NOMO-1 (cell line): ENCODE measurements at regions not wholly inside any gene's neighbourhood (a gene's known extent, or its start where the extent isn't known, plus 50 kb on each side); places are given as distances from the start of the nearest gene placed in this dataset.

Experiments
- DNase-seq, 2 experiments: peaks; one replicate each; lab custom pipeline; 2025; ENCODE audit not compliant: unreplicated experiment in 2 of 2; lab: John Stamatoyannopoulos, UW

DNA sequence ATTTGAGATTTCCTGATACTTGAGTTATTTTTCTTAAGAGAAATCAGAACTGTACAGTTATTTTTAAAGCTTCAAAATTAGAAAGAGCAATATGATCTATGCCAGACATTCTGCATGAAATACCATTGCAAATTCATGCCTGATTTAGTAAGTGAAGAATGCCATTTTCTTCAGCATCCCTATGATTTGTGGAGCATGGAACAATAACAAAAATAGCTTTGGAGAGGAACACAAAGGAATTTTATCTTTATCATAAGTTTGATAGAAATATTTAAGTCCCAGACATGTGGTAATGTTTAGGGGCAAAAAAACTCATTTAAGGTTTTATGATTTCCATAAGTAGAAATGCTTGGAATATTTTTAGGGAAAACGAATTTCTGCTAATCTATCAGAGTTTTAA lies 1863.4 kb downstream of the EFNA5 start:
- no peak for DNase-seq

GRCh38 chr5:105806596-105806995 lies 1864.1 kb downstream of the EFNA5 start:
- DNase-seq: no peak

GRCh38 chr5:105803431-105803830 lies 1867.3 kb downstream of the EFNA5 start:
- no peak for DNase-seq

- DNase-seq: no peak
Observed at GRCh38 chr5:105794578-105794977, 1876.2 kb downstream of the EFNA5 start.

- DNase-seq: no peak
Observed at GRCh38 chr5:105789246-105789645, 1881.5 kb downstream of the EFNA5 start.

- DNase-seq: no peak
Observed at GRCh38 chr5:105783811-105784210, 1886.9 kb downstream of the EFNA5 start.

- no peak for DNase-seq
Observed at GRCh38 chr5:105782501-105782900, 1888.2 kb downstream of the EFNA5 start.

GRCh38 chr5:105773241-105773640 lies 1897.5 kb downstream of the EFNA5 start:
- no peak for DNase-seq

DNA sequence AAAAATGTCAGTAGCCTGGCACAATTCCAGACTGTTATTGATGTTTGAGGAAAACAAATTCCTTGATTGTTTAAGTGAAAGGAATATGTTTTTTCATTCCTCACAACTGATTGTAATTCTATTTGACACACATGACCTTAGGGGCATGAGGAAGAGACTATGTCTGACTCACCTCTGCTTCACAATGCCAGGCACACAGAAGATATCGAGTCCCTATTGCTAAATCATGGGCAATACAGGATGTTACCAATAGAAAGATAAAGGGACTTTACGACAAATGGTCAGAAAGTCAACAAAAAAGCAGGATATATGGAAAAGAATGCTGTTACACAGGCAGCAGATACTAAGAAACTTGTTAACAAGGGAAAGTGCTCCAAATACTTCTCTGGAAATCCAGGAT lies 1903.5 kb downstream of the EFNA5 start:
- DNase-seq: no peak

- no peak for DNase-seq
Observed at GRCh38 chr5:105762728-105763127, 1908.0 kb downstream of the EFNA5 start.

DNA sequence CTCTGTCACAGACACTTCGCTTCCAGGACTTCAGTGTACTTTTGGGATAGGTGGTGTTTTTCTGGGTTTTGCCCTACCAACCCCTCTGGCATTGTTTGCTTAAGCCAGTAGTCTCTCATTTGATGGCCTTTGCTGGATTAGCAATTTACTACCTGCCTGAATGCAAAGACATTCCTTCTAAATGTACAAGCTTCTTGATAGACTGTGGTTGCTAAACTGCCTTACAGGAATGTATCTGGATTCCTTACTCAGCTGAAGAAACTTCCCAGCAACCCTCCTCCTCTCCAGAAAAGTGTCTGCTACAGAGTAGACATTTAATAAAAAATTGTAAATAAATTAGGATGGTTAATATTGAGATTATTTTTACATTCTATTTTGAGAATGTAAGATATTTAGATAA lies 1916.7 kb downstream of the EFNA5 start:
- no peak for DNase-seq

DNA sequence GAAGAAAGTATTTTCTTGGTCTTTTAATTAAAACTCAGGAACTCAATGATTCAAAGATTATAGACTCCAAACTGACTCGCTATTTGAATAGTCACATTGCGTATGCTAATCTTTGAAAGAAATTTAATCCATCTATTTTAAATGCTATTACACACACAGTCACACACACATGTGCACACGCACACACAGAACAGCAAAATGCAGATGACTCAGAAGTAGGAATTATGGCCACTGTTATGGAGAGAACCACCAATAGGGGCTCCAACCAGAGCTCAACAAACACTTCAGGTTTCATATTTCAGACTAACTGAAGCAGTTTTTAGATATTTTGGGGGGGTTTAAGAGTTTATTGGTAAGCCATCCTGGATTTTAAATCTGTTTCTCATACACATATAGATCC lies 1917.9 kb downstream of the EFNA5 start:
- DNase-seq: no peak

DNA sequence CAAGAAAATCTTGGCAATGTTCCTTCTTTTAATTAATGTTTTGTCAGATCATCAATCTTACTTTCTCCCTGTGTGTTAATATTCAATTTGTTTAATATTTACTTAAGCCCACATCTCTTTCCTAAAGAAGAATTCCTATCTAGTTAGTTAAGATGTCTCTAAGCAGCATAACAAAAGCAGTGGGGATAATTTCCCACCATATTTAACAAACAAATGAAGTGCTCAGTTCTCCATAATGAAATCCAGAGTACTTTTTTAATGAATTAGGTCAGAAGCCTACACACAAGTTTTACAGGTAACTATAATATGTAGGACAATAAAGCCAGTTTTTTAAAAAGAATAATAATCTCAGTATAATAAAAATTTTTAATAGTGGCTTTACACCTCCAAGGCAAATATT lies 1918.8 kb downstream of the EFNA5 start:
- DNase-seq: no peak

GRCh38 chr5:105745111-105745510 lies 1925.6 kb downstream of the EFNA5 start:
- no peak for DNase-seq

DNA sequence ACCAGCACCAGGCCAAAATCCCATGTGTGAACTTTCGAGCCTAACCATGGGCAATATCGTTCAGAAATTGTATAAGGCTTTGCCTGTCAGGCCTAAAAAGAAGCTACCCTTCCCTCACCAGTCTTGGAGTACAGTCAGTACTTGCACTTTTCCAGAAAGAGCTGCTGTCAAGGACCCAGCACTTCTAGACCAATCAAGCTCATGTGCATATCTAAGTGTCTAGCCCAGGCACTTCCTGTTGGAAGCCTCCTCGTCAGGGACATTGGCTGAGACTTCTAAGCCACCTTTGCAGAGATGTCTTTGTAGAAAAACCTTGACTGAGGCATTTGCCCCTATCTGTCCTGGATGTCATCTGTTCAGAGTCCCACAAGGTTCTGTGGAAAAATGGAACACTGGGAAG lies 1930.5 kb downstream of the EFNA5 start:
- no peak for DNase-seq

- no peak for DNase-seq
Observed at GRCh38 chr5:105739732-105740131, 1931.0 kb downstream of the EFNA5 start.

DNA sequence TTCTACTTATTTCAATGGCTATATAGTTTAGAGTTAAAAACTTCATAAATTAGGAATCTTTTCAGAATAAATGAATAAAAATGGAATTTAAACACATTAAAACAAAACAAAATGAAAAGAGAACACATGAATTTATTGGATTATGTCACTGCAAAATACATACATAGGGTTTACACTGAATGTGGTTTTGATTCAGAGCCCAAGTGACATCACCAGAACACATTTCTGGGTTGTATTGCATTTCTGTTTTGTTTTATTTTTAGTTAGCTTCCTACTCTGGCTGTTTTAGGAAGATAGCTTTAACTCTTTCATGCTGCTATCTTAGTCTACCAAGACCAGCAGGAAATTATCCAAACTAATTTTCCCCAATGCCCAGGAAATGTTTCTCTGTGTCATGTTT lies 1935.0 kb downstream of the EFNA5 start:
- no peak for DNase-seq

DNA sequence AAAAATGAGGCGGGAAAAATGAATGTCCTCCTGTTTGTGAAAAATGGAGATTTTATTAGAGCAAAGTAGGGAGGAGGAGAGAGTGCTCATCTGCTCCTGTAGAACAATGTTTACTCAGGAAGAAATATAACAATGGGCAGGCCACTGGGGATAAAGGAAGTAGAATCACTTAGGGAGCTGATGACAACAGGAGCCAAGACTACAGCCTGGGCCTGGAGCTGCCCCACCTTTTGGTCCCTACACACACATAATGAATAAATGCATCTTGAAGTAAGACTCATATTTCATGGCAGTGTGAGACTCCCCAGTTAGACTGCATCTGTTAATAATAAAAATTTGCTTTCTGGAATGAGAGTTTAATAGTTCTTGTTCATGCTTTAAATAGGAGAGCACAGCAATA lies 1939.8 kb downstream of the EFNA5 start:
- DNase-seq: no peak

GRCh38 chr5:105726093-105726492 lies 1944.6 kb downstream of the EFNA5 start:
- no peak for DNase-seq

GRCh38 chr5:105708442-105708841 lies 1962.3 kb downstream of the EFNA5 start:
- DNase-seq: no peak

GRCh38 chr5:105702323-105702722 lies 1968.4 kb downstream of the EFNA5 start:
- no peak for DNase-seq

- DNase-seq: no peak
Observed at GRCh38 chr5:105696440-105696839, 1974.3 kb downstream of the EFNA5 start.

GRCh38 chr5:105695941-105696340 lies 1974.8 kb downstream of the EFNA5 start:
- no peak for DNase-seq

DNA sequence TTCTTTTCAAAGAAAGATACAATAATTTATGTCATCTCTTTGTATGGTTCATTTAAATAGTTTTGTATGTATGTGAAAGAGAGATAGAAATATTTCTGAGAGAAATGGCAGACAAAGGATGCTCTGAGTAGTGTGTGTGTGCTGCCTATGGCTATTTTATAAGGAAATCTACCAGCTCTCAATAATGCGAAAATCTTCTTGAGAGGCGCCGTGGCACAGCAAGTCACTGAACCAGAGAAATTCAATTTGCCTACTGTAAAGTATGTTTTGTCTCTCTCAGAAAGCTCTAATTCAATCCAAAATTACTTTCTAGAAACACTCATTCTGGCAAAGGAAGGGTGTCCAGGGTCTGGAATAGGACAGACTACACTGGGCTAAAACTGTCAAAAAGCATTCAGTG lies 1981.1 kb downstream of the EFNA5 start:
- DNase-seq: no peak
